Smooth muscle cell (in vitro differentiated cells): ENCODE measurements at regions not wholly inside any gene's neighbourhood (a gene's known extent, or its start where the extent isn't known, plus 50 kb on each side); places are given as distances from the start of the nearest gene placed in this dataset.

Source experiments
- DNase-seq: peaks from one replicate; lab custom pipeline; 2025; ENCODE audit not compliant: unreplicated experiment; lab: John Stamatoyannopoulos, UW
- H2AFZ ChIP-seq: fragments of 200-600 bp; sonication (generic); 2 replicates; pipeline ENCODE4 v1.6.0; 2016; ENCODE audit warnings: antibody characterized with exemption, low read depth, mild to moderate bottlenecking
- H3F3A ChIP-seq: fragments of 200-600 bp; sonication (generic); 2 replicates; pipeline ENCODE4 v1.6.0; 2017; ENCODE audit warnings: antibody characterized with exemption, low read depth
- H3K27ac ChIP-seq: fragments of 200-600 bp; sonication (generic); 2 replicates; pipeline ENCODE4 v1.5.1; 2016; ENCODE audit warnings: low read depth, mild to moderate bottlenecking
- H3K27me3 ChIP-seq: fragments of 200-600 bp; sonication (generic); 2 replicates; pipeline ENCODE4 v1.6.1; 2016; ENCODE audit warnings: low read depth, mild to moderate bottlenecking
- H3K36me3 ChIP-seq: fragments of 200-600 bp; sonication (generic); 2 replicates; pipeline ENCODE4 v1.5.1; 2016; ENCODE audit warnings: low read depth
- H3K4me1 ChIP-seq: fragments of 200-600 bp; sonication (generic); 2 replicates; pipeline ENCODE4 v1.5.1; 2016; ENCODE audit warnings: low read depth
- H3K4me2 ChIP-seq: fragments of 200-600 bp; sonication (generic); 2 replicates; pipeline ENCODE4 v1.6.0; 2016; ENCODE audit warnings: mild to moderate bottlenecking
- H3K4me3 ChIP-seq: fragments of 200-600 bp; sonication (generic); 2 replicates; pipeline ENCODE4 v1.5.1; 2016; ENCODE audit warnings: mild to moderate bottlenecking
- H3K79me2 ChIP-seq: fragments of 200-600 bp; sonication (generic); 2 replicates; pipeline ENCODE4 v1.6.0; 2016; ENCODE audit warnings: low read depth, mild to moderate bottlenecking
- H3K9ac ChIP-seq: fragments of 200-600 bp; sonication (generic); 2 replicates; pipeline ENCODE4 v1.6.0; 2016; ENCODE audit warnings: low read depth
- H3K9me3 ChIP-seq: fragments of 200-600 bp; sonication (generic); replicated peaks from 2 replicates; pipeline ENCODE4 v1.5.1; 2016; ENCODE audit warnings: low read depth
- H4K20me1 ChIP-seq: fragments of 200-600 bp; sonication (generic); 2 replicates; pipeline ENCODE4 v1.6.0; 2016; ENCODE audit warnings: low read depth
- WGBS: methylation state at CpG from one replicate; pipeline ENCODE4 v1.1.7; 2016; ENCODE audit warnings: low lambda C conversion rate; 5-methylcytosine and 5-hydroxymethylcytosine counted together
- TF ChIP-seq, protein P1 (sequence below): fragments of 200-600 bp; sonication (generic); IDR thresholded peaks from 2 replicates; pipeline ENCODE4 v1.5.1; 2017; ENCODE audit warnings: borderline replicate concordance, mild to moderate bottlenecking, antibody characterized with exemption; ENCODE audit not compliant: insufficient read depth, poor library complexity, severe bottlenecking

DNA sequence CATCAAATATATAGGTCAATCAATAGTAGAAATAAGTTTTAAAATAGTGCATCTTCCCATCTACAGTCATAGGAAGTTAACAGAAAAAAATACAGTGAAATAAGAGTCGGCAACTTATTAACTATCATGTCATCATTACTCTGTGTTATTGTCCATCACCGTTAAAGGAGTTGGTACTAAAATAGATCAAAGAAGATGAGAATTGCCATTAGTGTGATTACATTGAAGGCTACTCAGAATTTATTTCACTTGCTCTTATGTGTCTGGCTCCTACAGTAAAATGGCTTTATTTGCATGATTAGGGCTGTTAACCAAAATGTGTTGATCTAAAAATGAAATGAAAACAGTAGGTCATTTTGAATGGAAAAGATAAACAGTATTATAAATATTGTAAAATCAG, 162.5 kb upstream of the SLITRK1 start:
- no peak for DNase-seq
- Histone ChIP-seq H3K27ac (no peak overlapping the region), H3K9ac (no peak overlapping the region), H3K4me1 (no peaks in the 10 kb centered on the region), H3K9me3 (no peaks in the 10 kb centered on the region), H3F3A (no peaks in the 10 kb centered on the region), H2AFZ (no peak overlapping the region), H4K20me1 (no peaks in the 10 kb centered on the region), H3K4me2 (no peak overlapping the region), H3K4me3 (no peak overlapping the region), H3K27me3 (no peaks in the 10 kb centered on the region), H3K36me3 (no peaks in the 10 kb centered on the region), H3K79me2 (no peaks in the 10 kb centered on the region)
- TF ChIP-seq, protein P1, sequence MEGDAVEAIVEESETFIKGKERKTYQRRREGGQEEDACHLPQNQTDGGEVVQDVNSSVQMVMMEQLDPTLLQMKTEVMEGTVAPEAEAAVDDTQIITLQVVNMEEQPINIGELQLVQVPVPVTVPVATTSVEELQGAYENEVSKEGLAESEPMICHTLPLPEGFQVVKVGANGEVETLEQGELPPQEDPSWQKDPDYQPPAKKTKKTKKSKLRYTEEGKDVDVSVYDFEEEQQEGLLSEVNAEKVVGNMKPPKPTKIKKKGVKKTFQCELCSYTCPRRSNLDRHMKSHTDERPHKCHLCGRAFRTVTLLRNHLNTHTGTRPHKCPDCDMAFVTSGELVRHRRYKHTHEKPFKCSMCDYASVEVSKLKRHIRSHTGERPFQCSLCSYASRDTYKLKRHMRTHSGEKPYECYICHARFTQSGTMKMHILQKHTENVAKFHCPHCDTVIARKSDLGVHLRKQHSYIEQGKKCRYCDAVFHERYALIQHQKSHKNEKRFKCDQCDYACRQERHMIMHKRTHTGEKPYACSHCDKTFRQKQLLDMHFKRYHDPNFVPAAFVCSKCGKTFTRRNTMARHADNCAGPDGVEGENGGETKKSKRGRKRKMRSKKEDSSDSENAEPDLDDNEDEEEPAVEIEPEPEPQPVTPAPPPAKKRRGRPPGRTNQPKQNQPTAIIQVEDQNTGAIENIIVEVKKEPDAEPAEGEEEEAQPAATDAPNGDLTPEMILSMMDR, result no peak
- WGBS, result 86% methylated on average over 2 of the region's 2 CpGs

DNA sequence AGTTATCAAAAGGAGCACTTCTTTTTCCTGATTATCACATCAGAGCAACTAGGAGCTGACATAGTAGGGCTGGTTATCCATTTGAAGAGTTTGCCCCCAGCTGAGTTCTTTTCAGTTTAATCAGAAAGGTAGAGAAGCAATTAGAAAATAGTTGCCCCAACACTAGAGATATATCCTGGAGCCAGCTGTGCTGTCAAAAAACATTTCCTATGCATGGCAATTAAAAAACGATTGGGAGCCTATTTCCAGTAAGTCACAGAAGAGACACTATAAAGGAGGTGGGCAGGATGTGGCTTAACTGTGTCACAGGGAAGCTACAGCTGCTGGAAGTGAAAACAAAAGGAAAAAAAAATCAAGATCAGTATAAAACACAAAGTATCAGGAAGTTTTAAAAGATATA, 155.7 kb upstream of the SLITRK1 start:
- Histone ChIP-seq H2AFZ (no peak overlapping the region), H3K4me2 (no peak overlapping the region), H3K9me3 (no peaks in the 10 kb centered on the region), H3K4me3 (no peak overlapping the region), H3K79me2 (no peaks in the 10 kb centered on the region), H3K36me3 (no peaks in the 10 kb centered on the region), H3K9ac (no peak overlapping the region), H3K27ac (no peak overlapping the region), H3K4me1 (peaks cover 17% of the 10 kb centered on the region), H4K20me1 (no peaks in the 10 kb centered on the region), H3K27me3 (no peaks in the 10 kb centered on the region), H3F3A (no peaks in the 10 kb centered on the region)
- TF ChIP-seq, protein P1, result no peak
- no peak for DNase-seq
- 31% methylated on average over 1 of the region's 1 CpG for WGBS

DNA sequence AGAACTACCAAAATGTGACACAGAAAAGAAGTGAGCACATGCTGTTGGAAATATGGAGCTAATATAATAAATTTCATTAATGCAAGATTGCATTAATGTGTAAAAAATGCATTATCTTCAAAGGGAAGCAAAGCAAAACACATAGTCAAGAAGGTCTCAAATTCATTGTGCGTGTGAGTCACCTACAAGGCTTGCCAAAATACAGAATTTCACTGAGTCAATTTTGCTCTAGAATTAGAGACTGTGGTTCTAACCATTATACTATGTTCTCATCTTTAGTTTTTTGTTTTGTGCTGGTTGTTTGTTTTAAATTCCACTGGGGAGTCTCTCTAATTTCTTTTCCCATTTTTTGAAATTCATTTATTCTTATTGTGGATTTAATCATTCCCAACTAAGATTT, 149.8 kb upstream of the SLITRK1 start:
- no peaks in the 10 kb centered on the region for H3K27me3 ChIP-seq
- TF ChIP-seq, protein P1, result no peak
- H3K36me3 ChIP-seq, result no peaks in the 10 kb centered on the region
- H3K79me2 ChIP-seq, result no peaks in the 10 kb centered on the region
- peaks cover under 1% of the 10 kb centered on the region for H3K4me1 ChIP-seq
- no peaks in the 10 kb centered on the region for H4K20me1 ChIP-seq
- H2AFZ ChIP-seq, result no peak overlapping the region
- H3K27ac ChIP-seq, result no peak overlapping the region
- 44% methylated on average over 1 of the region's 1 CpG for WGBS
- H3F3A ChIP-seq, result no peaks in the 10 kb centered on the region
- H3K9ac ChIP-seq, result no peak overlapping the region
- H3K4me3 ChIP-seq, result no peak overlapping the region
- no peak overlapping the region for H3K4me2 ChIP-seq
- DNase-seq, result no peak
- no peaks in the 10 kb centered on the region for H3K9me3 ChIP-seq

DNA sequence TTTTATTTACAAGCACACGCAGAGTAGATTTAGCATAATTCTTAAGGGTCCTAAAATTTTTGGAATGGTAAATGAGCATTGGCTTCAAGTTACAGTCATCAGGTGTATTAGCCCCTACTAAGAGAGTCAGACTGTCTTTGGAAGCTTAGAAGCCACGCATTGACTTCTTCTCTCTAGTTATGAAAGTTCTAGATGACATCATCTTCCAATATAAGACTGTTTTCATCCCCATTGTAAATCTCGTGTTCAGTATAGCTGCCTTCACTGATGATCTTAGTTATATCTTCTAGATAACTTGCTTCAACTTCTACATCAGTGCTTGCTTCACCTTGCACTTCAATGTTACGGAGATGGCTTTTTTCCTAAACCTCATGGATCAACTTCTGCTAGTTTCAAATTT, 148.8 kb upstream of the SLITRK1 start:
- H3F3A ChIP-seq, result no peaks in the 10 kb centered on the region
- H3K27ac ChIP-seq, result no peak overlapping the region
- 94% methylated on average over 4 of the region's 4 CpGs for WGBS

More for the DNA sequence above, 148.8 kb upstream of the SLITRK1 start:
- no peak overlapping the region for H3K4me2 ChIP-seq
- no peaks in the 10 kb centered on the region for H3K36me3 ChIP-seq
- TF ChIP-seq, protein P1, result no peak
- no peak overlapping the region for H3K4me3 ChIP-seq
- no peaks in the 10 kb centered on the region for H3K79me2 ChIP-seq
- H3K27me3 ChIP-seq, result no peaks in the 10 kb centered on the region
- H3K9me3 ChIP-seq, result no peaks in the 10 kb centered on the region
- H2AFZ ChIP-seq, result no peak overlapping the region
- H3K9ac ChIP-seq, result no peak overlapping the region
- peaks cover 2% of the 10 kb centered on the region for H3K4me1 ChIP-seq
- DNase-seq, result no peak
- H4K20me1 ChIP-seq, result no peaks in the 10 kb centered on the region
